NCI-H2227 (cell line): ENCODE measurements at regions not wholly inside any gene's neighbourhood (a gene's known extent, or its start where the extent isn't known, plus 50 kb on each side); places are given as distances from the start of the nearest gene placed in this dataset.
"Not testable (repeated sequence)": the region's sequence is repeated elsewhere in the genome, so short reads cannot be mapped to it uniquely, and the experiment has no call there.

Experiments used
- DNase-seq: peaks from one replicate; lab custom pipeline; 2025; ENCODE audit not compliant: unreplicated experiment; lab: John Stamatoyannopoulos, UW

DNA sequence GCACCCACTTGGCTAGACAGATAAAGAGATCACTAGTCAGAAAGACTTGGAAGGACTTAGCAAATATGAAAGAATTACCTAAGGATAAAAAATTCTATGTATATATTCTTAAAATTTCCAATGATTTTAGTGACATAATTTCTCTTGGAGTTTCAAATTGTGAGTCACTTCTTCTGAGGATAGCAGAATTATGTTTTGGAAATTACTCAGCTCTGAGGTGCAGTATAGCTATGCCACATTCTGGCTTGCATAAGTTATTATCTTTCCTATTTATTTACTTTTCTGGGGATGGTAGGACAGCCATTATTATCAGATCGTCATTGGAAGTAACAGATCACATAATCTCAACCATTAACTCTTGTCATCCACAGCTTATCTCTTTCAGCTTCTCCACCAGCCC, 853.5 kb downstream of the TRIML1 start:
- no peak for DNase-seq

GRCh38 chr4:188993871-188994270, 854.6 kb downstream of the TRIML1 start:
- no peak for DNase-seq

DNA sequence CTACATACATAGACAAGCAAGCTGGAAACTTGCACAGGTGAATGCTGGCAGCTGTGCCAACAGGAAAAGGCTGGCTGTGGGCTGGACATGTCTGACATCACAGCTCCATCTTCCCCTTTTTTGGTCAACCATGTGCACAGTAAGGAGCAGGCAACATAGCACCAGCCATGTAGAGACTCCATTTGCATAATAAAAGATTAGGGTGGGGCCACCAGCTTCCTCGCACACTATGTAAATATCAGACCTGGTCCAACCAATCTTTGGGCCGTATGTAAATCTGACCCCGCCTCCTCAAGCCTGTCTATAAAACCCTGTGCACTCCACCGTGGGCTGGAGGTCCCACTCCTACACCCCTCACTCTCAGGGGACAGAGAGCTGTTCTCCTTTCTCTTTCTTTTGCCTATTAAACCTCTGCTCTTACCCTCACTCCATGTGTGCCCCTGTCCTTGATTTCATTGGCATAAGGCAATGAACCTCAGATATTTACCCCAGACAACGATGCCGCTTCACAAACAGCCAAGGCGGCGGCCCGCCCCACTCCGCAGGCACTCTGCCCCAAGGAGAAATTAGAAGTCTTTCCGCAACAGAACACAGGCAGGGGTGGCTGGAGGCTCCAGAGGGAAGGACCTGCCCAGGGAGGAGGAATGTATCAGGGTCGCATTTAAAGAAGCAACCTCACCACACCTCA, 862.2 kb downstream of the TRIML1 start:
- DNase-seq: no peak

DNA sequence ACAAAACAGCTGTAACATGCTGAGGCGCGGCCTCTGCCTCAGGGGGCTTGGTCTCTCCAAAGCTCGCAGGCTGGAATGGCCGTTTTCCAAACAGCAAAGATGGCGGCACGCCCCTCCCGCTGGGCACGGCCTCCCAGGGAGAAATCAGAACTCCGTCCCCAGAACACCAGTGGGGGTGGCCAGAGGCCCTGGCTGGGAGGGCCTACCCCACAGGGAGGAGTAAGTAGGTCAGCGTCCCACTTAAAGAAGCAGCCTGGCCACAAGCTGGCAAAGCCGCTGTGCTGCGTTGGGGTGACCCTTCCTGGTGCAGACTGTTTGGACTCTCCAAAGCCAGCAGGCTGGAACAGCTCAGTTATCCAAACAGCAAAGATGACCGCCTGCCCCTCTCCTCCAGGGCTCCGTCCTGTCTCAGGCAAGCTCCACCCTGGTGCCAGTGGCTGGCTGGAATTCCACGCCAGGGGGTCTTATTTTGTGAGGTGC, 862.8 kb downstream of the TRIML1 start:
- DNase-seq: no peak

GRCh38 chr4:189002475-189002874, 863.2 kb downstream of the TRIML1 start:
- no peak for DNase-seq

GRCh38 chr4:189010452-189011217, 871.4 kb downstream of the TRIML1 start:
- DNase-seq: not testable (repeated sequence)

GRCh38 chr4:189021831-189022230, 882.6 kb downstream of the TRIML1 start:
- DNase-seq: no peak

- DNase-seq: no peak
Observed at GRCh38 chr4:189022440-189023035, 883.3 kb downstream of the TRIML1 start.

GRCh38 chr4:189029976-189030504, 890.8 kb downstream of the TRIML1 start:
- no peak for DNase-seq

DNA sequence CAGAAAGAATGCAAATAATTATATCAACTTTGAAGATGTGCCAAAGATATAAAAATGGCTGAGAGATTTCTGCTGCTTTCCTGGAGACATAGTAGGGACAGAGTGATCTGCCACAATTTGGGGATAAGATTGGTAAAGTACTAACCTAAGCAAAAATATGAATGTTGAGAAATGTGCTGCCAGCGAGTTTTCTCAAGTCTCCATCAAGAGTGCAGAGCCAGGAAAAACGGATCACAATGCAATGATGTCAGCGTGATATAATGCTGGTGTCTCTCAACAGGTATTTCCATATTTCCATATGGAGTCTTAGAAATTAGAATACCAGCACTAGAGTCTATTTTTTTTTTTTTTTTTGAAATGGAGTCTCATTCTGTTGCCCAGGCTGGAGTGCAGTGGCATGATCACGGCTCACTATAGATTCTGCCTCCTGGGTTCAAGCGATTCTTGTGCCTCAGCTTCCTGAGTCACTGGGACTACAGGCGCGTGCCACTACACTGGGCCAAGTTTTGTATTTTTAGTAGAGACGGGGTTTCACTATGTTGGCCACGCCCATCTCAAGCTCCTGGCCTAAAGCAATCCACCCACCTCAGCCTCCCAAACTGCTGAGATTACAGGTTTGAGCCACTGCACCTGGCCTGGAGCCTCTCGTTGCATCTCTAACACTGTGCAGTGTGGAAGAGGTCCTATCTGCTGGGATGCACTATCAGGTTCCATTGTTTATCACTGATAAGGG, 893.5 kb downstream of the TRIML1 start:
- no peak for DNase-seq

DNA sequence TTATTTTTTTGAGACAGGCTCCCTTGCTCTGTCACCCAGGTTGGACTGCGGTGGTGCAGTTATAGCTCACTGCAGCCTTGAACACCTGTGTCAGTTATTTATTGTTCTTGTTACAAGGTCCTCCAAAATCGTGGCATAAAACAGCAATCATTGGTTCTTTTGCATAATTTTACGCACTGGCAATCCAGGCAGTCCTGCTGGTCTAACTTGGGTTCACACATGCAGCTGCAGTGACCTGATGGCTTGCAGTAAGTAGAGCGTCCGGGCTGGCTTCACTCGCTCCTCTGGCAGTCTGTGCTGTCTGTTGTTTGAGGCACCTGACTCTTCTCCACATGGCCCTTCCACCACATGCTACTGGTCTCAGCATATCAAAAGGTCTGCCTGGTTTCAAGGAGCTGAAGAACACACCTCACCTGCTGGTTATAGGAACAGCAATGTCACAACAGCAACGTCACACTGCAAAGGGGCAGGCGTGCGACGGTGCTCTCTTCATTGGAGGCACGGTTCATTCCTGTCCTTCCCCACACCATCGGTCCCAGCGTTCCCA, 894.6 kb downstream of the TRIML1 start:
- DNase-seq: no peak

- DNase-seq: no peak
Observed at GRCh38 chr4:189035091-189035490, 895.9 kb downstream of the TRIML1 start.

DNA sequence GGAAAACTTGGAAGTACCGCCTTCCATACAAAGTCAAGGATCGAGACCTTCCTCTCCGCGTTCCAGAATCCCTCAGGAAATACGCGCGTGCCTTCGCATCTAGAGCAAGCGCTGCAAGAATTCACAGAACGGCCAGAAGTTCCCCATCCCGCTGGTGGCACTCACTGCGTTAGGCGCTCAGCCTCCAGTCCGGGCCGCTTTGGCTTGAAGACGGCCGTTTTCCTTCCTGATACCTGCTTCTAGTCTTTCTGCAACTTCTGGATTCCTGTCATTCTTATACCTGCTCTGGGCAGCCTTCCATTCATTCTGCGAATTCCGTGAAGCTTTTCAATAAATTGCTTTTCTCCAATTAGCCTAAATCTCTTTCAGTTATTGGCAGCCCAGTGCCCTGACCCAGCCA, 896.4 kb downstream of the TRIML1 start:
- no peak for DNase-seq

DNA sequence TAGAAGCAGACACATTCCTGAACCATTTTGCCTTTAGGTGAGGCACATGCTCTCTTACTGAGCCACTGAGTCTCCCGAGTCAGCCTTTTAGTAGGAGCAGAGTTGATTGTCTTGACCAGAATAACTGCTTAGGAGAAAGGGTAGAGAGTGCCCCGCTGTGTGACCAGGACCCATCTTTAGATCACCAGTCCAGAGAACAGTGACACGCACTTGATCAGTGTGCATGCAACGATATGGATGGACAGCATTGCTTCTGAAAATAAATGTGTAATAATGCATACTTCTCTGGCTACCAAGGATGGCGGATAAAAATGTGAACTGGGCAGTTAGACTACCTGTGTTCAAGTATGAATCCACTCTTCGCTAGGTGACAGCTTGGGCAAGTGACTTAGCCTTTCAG, 897.7 kb downstream of the TRIML1 start:
- DNase-seq: no peak

DNA sequence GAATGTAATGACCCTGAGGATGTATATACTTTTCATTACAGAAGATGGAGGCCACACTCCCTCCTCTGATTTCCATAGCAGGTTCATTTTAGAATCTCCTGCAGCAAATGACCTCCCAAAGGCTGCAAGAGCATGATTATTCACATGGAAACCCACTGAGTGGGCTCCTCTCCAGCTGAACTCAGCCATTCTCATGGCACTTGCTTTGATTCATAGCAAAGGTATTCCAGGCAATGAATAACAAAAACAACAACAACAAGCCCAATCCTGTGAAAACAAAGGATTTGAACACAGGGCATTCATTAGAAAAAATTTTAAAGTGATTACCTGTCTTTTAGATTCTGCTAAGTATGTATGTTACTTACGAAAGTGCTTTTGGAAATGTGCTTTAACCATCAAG, 894.0 kb upstream of the FRG1 start:
- DNase-seq: no peak

GRCh38 chr4:189048119-189048518, 892.6 kb upstream of the FRG1 start:
- no peak for DNase-seq

- DNase-seq: no peak
Observed at GRCh38 chr4:189049682-189050081, 891.0 kb upstream of the FRG1 start.

DNA sequence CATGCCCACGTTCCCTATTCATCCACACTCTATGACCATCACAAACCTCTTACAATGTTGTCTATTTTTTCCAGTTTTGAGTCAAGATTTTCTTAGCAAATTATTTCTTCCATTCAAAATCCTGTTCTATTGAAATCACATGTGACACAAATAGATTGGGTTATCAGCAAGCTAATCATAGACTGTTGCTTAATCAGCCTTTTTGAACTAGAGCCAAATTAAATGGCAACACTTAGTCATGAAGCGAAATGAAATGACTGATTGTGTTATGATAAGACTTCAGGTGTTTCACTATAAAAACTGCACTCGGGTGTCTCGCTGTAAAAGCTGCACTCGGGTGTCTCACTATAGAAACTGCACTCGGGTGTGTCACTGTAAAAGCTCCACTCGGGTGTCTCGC, 890.0 kb upstream of the FRG1 start:
- DNase-seq: no peak

GRCh38 chr4:189053621-189054020, 887.1 kb upstream of the FRG1 start:
- no peak for DNase-seq

GRCh38 chr4:189060104-189060503, 880.6 kb upstream of the FRG1 start:
- no peak for DNase-seq
